ENCODE measurements at regions not wholly inside any gene's neighbourhood (a gene's known extent, or its start where the extent isn't known, plus 50 kb on each side); places are given as distances from the start of the nearest gene placed in this dataset.

DNA sequence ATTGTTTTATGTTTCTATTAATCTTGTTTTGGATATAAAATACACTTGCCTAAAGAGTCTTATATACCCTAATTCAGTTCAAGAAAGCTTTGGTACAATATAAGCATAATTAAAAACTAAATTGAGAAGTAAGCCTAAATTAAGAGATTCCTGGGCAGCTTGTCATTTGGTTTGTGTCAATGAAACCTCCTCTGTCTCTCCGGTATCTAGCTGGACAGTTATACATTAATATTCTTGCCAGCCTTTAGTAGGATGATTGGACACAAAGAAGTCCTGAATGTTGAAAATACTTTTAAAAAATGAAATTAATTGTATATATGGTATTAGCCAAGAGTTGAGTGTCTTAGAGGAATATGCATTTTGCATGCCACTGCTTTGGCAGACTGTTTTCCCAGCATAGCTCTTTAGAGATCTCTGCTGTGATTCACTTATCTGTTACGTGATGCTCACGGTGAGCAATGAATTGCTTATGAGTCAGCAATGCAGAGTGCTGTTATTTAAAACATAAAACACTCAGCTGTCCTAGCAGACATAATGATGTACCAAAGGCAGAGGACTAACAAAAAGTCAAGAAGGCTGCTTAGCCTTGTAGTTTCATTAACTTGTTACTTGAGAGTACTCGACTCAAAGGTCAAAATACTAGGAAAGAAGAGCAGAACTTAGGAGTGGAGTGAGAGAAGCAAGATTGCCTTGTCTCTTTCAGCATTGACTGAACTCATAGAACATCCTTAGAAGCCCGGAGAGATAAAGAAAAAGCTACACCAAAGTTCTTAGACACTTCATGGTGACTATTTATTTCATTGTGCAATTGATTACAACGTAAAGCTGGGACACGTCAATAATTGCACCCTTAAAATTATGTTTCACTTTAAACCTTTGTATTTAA, 1296.1 kb upstream of the PCDH7 start:
- Histone ChIP-seq H3K36me3 (ENCODE audit: control insufficient read depth, insufficient read depth, low read length) (no peaks in the 10 kb centered on the region), H3K4me1 (ENCODE audit: control insufficient read depth, insufficient read depth, low read length) (no peaks in the 10 kb centered on the region), H3K9me3 (ENCODE audit: control insufficient read depth, insufficient read depth, low read length) (no peaks in the 10 kb centered on the region), H3K27me3 (ENCODE audit: control insufficient read depth, insufficient read depth, low read length) (no peaks in the 10 kb centered on the region), H3K4me3 (ENCODE audit: low read length) (no peak overlapping the region), H3K27ac (ENCODE audit: low read length) (no peak overlapping the region)
- no peak for DNase-seq (ENCODE audit: low read depth, low spot score)
- WGBS (ENCODE audit: insufficient coverage, insufficient read length): no CpG with 5 or more reads among the region's 7 CpGs

DNA sequence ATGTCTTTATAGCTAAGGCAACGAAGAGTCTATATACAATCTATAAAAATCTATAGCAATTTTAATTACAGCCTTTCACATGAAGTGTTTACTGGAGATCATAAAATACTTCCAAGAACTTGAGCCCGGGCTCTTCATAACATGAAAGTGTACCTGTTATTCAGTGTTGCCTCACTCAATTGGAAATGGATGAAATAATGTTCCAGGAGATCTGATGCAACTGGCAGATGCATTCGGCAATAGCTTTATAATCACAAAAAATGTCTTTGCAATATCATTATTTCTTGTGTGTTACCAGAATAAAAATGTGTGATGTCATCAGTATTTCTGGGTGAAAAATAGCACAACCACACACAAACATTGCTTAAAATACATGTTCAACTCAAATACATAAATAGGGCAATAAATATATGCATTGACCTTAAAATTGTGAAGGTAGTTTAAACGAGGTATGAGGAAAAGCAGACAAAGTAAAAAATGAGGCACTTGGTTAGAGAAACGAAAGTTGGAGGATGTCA, 1266.8 kb upstream of the PCDH7 start:
- Histone ChIP-seq H3K4me1 (ENCODE audit: control insufficient read depth, insufficient read depth, low read length) (no peaks in the 10 kb centered on the region), H3K9me3 (ENCODE audit: control insufficient read depth, insufficient read depth, low read length) (no peaks in the 10 kb centered on the region), H3K4me3 (ENCODE audit: low read length) (no peak overlapping the region), H3K27ac (ENCODE audit: low read length) (no peak overlapping the region), H3K36me3 (ENCODE audit: control insufficient read depth, insufficient read depth, low read length) (no peaks in the 10 kb centered on the region), H3K27me3 (ENCODE audit: control insufficient read depth, insufficient read depth, low read length) (no peaks in the 10 kb centered on the region)
- 100% methylated on average over 2 of the region's 5 CpGs for WGBS (ENCODE audit: insufficient coverage, insufficient read length)
- no peak for DNase-seq (ENCODE audit: low read depth, low spot score)

DNA sequence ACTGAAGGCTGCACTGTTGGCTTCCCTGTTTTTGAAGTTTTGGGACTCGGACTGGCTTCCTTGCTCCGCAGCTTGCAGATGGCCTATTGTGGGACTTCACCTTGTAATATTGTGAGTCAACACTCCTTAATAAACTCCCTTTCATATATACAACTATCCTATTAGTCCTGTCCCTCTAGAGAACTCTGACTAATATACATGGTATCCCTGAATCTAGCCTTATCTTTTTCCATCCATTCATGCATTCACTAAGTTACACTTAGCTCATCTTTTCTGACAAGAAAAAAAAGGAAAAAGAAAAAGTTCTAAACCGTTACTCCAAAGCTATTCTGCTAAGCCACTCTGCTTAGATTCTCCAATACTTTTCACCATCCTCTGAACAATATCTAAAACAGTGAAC, 1260.2 kb upstream of the PCDH7 start:
- DNase-seq (ENCODE audit: low read depth, low spot score): no peak
- H3K4me3 ChIP-seq (ENCODE audit: low read length): no peak overlapping the region
- no peaks in the 10 kb centered on the region for H3K4me1 ChIP-seq (ENCODE audit: control insufficient read depth, insufficient read depth, low read length)
- no peaks in the 10 kb centered on the region for H3K36me3 ChIP-seq (ENCODE audit: control insufficient read depth, insufficient read depth, low read length)
- no peaks in the 10 kb centered on the region for H3K9me3 ChIP-seq (ENCODE audit: control insufficient read depth, insufficient read depth, low read length)
- WGBS (ENCODE audit: insufficient coverage, insufficient read length): no CpG with 5 or more reads among the region's 3 CpGs
- no peak overlapping the region for H3K27ac ChIP-seq (ENCODE audit: low read length)
- H3K27me3 ChIP-seq (ENCODE audit: control insufficient read depth, insufficient read depth, low read length): no peaks in the 10 kb centered on the region

DNA sequence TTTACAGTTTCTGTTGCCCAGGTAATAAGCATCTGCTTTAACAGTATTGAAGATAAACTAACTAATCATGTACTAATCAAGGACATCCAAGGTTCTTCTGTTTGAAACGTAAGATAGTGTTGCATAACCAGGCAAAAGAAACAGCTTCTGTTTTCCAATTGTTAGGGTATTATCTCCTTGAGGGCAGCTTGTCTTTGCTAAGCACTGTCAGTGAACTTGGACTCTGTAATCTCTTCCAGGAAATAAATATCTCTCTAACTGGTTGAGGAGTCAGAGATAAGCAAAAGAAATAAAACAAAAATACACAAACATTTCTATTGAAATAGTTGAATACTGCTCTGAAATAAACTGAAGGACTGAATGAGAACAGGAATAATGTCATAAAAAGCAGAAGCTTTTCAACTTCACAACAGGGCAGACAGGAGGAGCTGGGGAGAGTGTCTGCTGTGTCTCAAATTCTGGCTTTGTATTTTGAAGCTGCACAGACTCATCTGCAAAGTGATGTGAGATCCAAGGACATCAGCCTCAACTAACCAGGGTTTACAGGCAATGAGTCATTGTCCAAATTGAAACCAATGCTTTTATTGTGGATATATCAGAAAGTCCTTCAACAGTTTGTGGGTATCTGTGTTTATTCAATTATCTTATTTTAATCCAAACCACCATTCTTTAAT, 1253.0 kb upstream of the PCDH7 start:
- no peaks in the 10 kb centered on the region for H3K27me3 ChIP-seq (ENCODE audit: control insufficient read depth, insufficient read depth, low read length)
- H3K36me3 ChIP-seq (ENCODE audit: control insufficient read depth, insufficient read depth, low read length): no peaks in the 10 kb centered on the region
- DNase-seq (ENCODE audit: low read depth, low spot score): no peak
- no CpG with 5 or more reads among the region's 1 CpG for WGBS (ENCODE audit: insufficient coverage, insufficient read length)
- H3K4me3 ChIP-seq (ENCODE audit: low read length): no peak overlapping the region
- H3K9me3 ChIP-seq (ENCODE audit: control insufficient read depth, insufficient read depth, low read length): no peaks in the 10 kb centered on the region
- H3K27ac ChIP-seq (ENCODE audit: low read length): no peak overlapping the region
- no peaks in the 10 kb centered on the region for H3K4me1 ChIP-seq (ENCODE audit: control insufficient read depth, insufficient read depth, low read length)
